ENCODE measurements at regions not wholly inside any gene's neighbourhood (a gene's known extent, or its start where the extent isn't known, plus 50 kb on each side); places are given as distances from the start of the nearest gene placed in this dataset.

GRCh38 chr5:135721548-135722090, 112.8 kb upstream of the SLC25A48 start:
- no peak for DNase-seq

GRCh38 chr5:135720191-135720590, 114.3 kb upstream of the SLC25A48 start:
- DNase-seq, result no peak

GRCh38 chr5:135719428-135720063, 114.9 kb upstream of the SLC25A48 start:
- no peak for DNase-seq

- no peak for DNase-seq
Observed at GRCh38 chr5:135718651-135719050, 115.8 kb upstream of the SLC25A48 start.

GRCh38 chr5:135718151-135718550, 116.3 kb upstream of the SLC25A48 start:
- peak; percentile 7 for DNase-seq

GRCh38 chr5:135715267-135716055, 119.0 kb upstream of the SLC25A48 start:
- DNase-seq, result no peak

GRCh38 chr5:135714126-135714894, 120.2 kb upstream of the SLC25A48 start:
- no peak for DNase-seq

GRCh38 chr5:135713161-135713915, 121.1 kb upstream of the SLC25A48 start:
- no peak for DNase-seq

GRCh38 chr5:135711911-135712310, 122.6 kb upstream of the SLC25A48 start:
- DNase-seq, result no peak

GRCh38 chr5:135710045-135710675, 124.3 kb upstream of the SLC25A48 start:
- no peak for DNase-seq

- no peak for DNase-seq
Observed at GRCh38 chr5:135709208-135709575, 125.3 kb upstream of the SLC25A48 start.

GRCh38 chr5:135708481-135709207, 125.8 kb upstream of the SLC25A48 start:
- no peak for DNase-seq

GRCh38 chr5:135707302-135707701, 127.2 kb upstream of the SLC25A48 start:
- no peak for DNase-seq

GRCh38 chr5:135706893-135707292, 127.6 kb upstream of the SLC25A48 start:
- DNase-seq, result no peak

GRCh38 chr5:135706474-135706873, 127.7 kb upstream of the CXCL14 start:
- DNase-seq, result no peak

GRCh38 chr5:135705941-135706466, 127.2 kb upstream of the CXCL14 start:
- DNase-seq, result no peak

- DNase-seq, result no peak
Observed at GRCh38 chr5:135705141-135705631, 126.4 kb upstream of the CXCL14 start.

GRCh38 chr5:135704616-135705015, 125.8 kb upstream of the CXCL14 start:
- DNase-seq, result no peak

- DNase-seq, result no peak
Observed at GRCh38 chr5:135703016-135703550, 124.3 kb upstream of the CXCL14 start.

- DNase-seq, result no peak
Observed at GRCh38 chr5:135702191-135702590, 123.4 kb upstream of the CXCL14 start.

- no peak for DNase-seq
Observed at GRCh38 chr5:135700731-135701130, 121.9 kb upstream of the CXCL14 start.

Data from kidney glomerular epithelial cell (primary cell).